ENCODE measurements at regions not wholly inside any gene's neighbourhood (a gene's known extent, or its start where the extent isn't known, plus 50 kb on each side); places are given as distances from the start of the nearest gene placed in this dataset.

GRCh38 chr20:23243791-23244155 is 106.8 kb upstream of the NXT1 start:
- H3K4me1 ChIP-seq (ENCODE audit: low read depth), result no peaks in the 10 kb centered on the region
- no peak for DNase-seq
- no peak overlapping the region for H3K4me3 ChIP-seq
- H3K9me3 ChIP-seq, result no peaks in the 10 kb centered on the region
- no peak for TF ChIP-seq CTCF (IDR thresholded peaks at IDR 0.05)
- ATAC-seq, result no peak
- intact Hi-C loops (cut with DNase I, micrococcal nuclease), result no loop called here
- H3K36me3 ChIP-seq (ENCODE audit: low read depth), result no peaks in the 10 kb centered on the region

GRCh38 chr20:23242556-23243180 is 107.9 kb upstream of the NXT1 start:
- H3K36me3 ChIP-seq (ENCODE audit: low read depth), result no peaks in the 10 kb centered on the region
- DNase-seq (no peak), ATAC-seq (no peak)
- H3K4me3 ChIP-seq, result no peak overlapping the region
- no peaks in the 10 kb centered on the region for H3K4me1 ChIP-seq (ENCODE audit: low read depth)
- intact Hi-C loops (cut with DNase I, micrococcal nuclease), result no loop called here
- no peak for TF ChIP-seq CTCF (IDR thresholded peaks at IDR 0.05)
- H3K9me3 ChIP-seq, result no peaks in the 10 kb centered on the region

GRCh38 chr20:23242104-23242503 is 108.5 kb upstream of the NXT1 start:
- no peaks in the 10 kb centered on the region for H3K4me1 ChIP-seq (ENCODE audit: low read depth)
- intact Hi-C loops (cut with DNase I, micrococcal nuclease), result no loop called here
- TF ChIP-seq CTCF (IDR thresholded peaks at IDR 0.05), result no peak
- ATAC-seq (no peak), DNase-seq (no peak)
- no peaks in the 10 kb centered on the region for H3K9me3 ChIP-seq
- H3K36me3 ChIP-seq (ENCODE audit: low read depth), result no peaks in the 10 kb centered on the region
- H3K4me3 ChIP-seq, result no peak overlapping the region

GRCh38 chr20:23241416-23241815 is 109.2 kb upstream of the NXT1 start:
- Histone ChIP-seq H3K4me3 (no peak overlapping the region), H3K4me1 (ENCODE audit: low read depth) (no peaks in the 10 kb centered on the region), H3K9me3 (no peaks in the 10 kb centered on the region), H3K36me3 (ENCODE audit: low read depth) (no peaks in the 10 kb centered on the region)
- no peak for DNase-seq
- TF ChIP-seq CTCF (IDR thresholded peaks at IDR 0.05), result no peak
- intact Hi-C loops (cut with DNase I, micrococcal nuclease), result no loop called here
- no peak for ATAC-seq

GRCh38 chr20:23240519-23240918 is 110.1 kb upstream of the NXT1 start:
- no peak overlapping the region for H3K4me3 ChIP-seq
- ATAC-seq (no peak), DNase-seq (no peak)
- H3K4me1 ChIP-seq (ENCODE audit: low read depth), result no peaks in the 10 kb centered on the region
- TF ChIP-seq CTCF (IDR thresholded peaks at IDR 0.05), result no peak
- intact Hi-C loops (cut with DNase I, micrococcal nuclease), result no loop called here
- no peaks in the 10 kb centered on the region for H3K36me3 ChIP-seq (ENCODE audit: low read depth)
- no peaks in the 10 kb centered on the region for H3K9me3 ChIP-seq

- intact Hi-C loops (cut with DNase I, micrococcal nuclease), result no loop called here
- no peak for TF ChIP-seq CTCF (IDR thresholded peaks at IDR 0.05)
- no peaks in the 10 kb centered on the region for H3K4me1 ChIP-seq (ENCODE audit: low read depth)
- ATAC-seq (no peak), DNase-seq (no peak)
- no peaks in the 10 kb centered on the region for H3K9me3 ChIP-seq
- H3K36me3 ChIP-seq (ENCODE audit: low read depth), result no peaks in the 10 kb centered on the region
- no peak overlapping the region for H3K4me3 ChIP-seq
Observed at GRCh38 chr20:23237201-23237600, 113.4 kb upstream of the NXT1 start.

All from mucosa of descending colon (tissue), 3 donors.